H1 (cell line): ENCODE measurements at regions not wholly inside any gene's neighbourhood (a gene's known extent, or its start where the extent isn't known, plus 50 kb on each side); places are given as distances from the start of the nearest gene placed in this dataset.

Experiments used
- CTCF ChIA-PET: fragments of 300-600 bp; sonication (Branson Sonifier 250); formaldehyde crosslinking; loops from one replicate; lab custom pipeline; 2021; ENCODE audit not compliant: partially characterized antibody; lab: Charles Lee
- POLR2A ChIA-PET: fragments of 300-600 bp; sonication (Branson Sonifier 250); formaldehyde crosslinking; loops from one replicate; lab custom pipeline; 2021; ENCODE audit warnings: inconsistent platforms; ENCODE audit not compliant: partially characterized antibody; lab: Charles Lee
- DNase-seq, 2 experiments: peaks; one replicate each; pipeline versions ENCODE4 v3.0.0 to v3.0.0-alpha.2; 2010 to 2022; ENCODE audit warnings: low spot score in 2 of 2, low read depth in 1 of 2, mixed read lengths in 1 of 2
- FAIRE-seq: peaks from 2 replicates; lab custom pipeline; 2011; peaks lifted over from hg19 to GRCh38; lab: Jason Lieb, UNC
- H2AFZ ChIP-seq: 2 replicates; pipeline ENCODE4 v1.8.1; 2012; ENCODE audit warnings: low read length, inconsistent platforms
- H2AK5ac ChIP-seq: 2 replicates; pipeline ENCODE4 v1.6.1; 2013; ENCODE audit warnings: low read depth, low read length
- H2BK120ac ChIP-seq: replicated peaks from 2 replicates; pipeline ENCODE3; 2013; ENCODE audit warnings: low read depth, low read length, inconsistent platforms
- H2BK12ac ChIP-seq: 2 replicates; pipeline ENCODE4 v1.6.1; 2013; ENCODE audit warnings: low read depth, low read length
- H2BK15ac ChIP-seq: 2 replicates; pipeline ENCODE4 v1.6.1; 2013; ENCODE audit warnings: low read length
- H2BK20ac ChIP-seq: 2 replicates; pipeline ENCODE4 v1.6.1; 2013; ENCODE audit warnings: low read length
- H2BK5ac ChIP-seq: 2 replicates; pipeline ENCODE4 v1.6.1; 2013; ENCODE audit warnings: low read depth, low read length
- H3K14ac ChIP-seq: 2 replicates; pipeline ENCODE4 v1.6.1; 2013; ENCODE audit warnings: inconsistent platforms; ENCODE audit not compliant: insufficient read length
- H3K18ac ChIP-seq: 2 replicates; pipeline ENCODE4 v1.6.1; 2013; ENCODE audit warnings: low read length; ENCODE audit errors: extremely low read depth
- H3K23ac ChIP-seq: 2 replicates; pipeline ENCODE4 v1.6.1; 2013; ENCODE audit warnings: inconsistent platforms; ENCODE audit not compliant: insufficient read length
- H3K23me2 ChIP-seq: 2 replicates; pipeline ENCODE4 v1.6.1; 2013; ENCODE audit warnings: low read depth, low read length
- H3K27ac ChIP-seq: 2 replicates; pipeline ENCODE4 v1.6.1; 2011; ENCODE audit warnings: low read depth, low read length, inconsistent platforms
- H3K27me3 ChIP-seq, 4 experiments: replicated peaks in 1 of 4; 1 replicate in 1 of 4; 2 replicates in 3 of 4; pipeline versions ENCODE4 v1.6.1 to v1.8.1; 2011 to 2013; ENCODE audit warnings: low read length in 3 of 4, mild to moderate bottlenecking in 3 of 4, inconsistent platforms in 2 of 4, mixed read lengths in 2 of 4, moderate library complexity in 1 of 4; ENCODE audit not compliant: control insufficient read depth in 3 of 4, insufficient read depth in 3 of 4; ENCODE audit errors: extremely low read depth in 1 of 4
- H3K36me3 ChIP-seq, 4 experiments: 2 replicates each; pipeline versions ENCODE4 v1.6.1 to v1.8.1; 2011 to 2013; ENCODE audit warnings: mild to moderate bottlenecking in 4 of 4, low read length in 3 of 4, moderate library complexity in 2 of 4, control low read depth in 1 of 4, inconsistent platforms in 1 of 4; ENCODE audit not compliant: insufficient read depth in 4 of 4, control insufficient read depth in 2 of 4
- H3K4ac ChIP-seq: replicated peaks from 2 replicates; pipeline ENCODE3; 2013; ENCODE audit warnings: low read length, low read depth, mixed read lengths, inconsistent platforms; ENCODE audit not compliant: insufficient read length
- H3K4me1 ChIP-seq, 4 experiments: replicated peaks in 1 of 4; 1 replicate in 1 of 4; 2 replicates in 3 of 4; pipeline versions ENCODE4 v1.6.1 to v1.8.1; 2011 to 2013; ENCODE audit warnings: low read length in 3 of 4, inconsistent platforms in 2 of 4, mixed read lengths in 1 of 4; ENCODE audit not compliant: insufficient read depth in 4 of 4, control insufficient read depth in 3 of 4
- H3K4me2 ChIP-seq, 2 experiments: 2 replicates each; pipeline versions ENCODE4 v1.6.1 to v1.8.1; 2011 to 2013; ENCODE audit warnings: low read depth in 2 of 2, low read length in 2 of 2, control low read depth in 1 of 2, inconsistent platforms in 1 of 2, mild to moderate bottlenecking in 1 of 2; ENCODE audit not compliant: insufficient read depth in 1 of 2
- H3K4me3 ChIP-seq, 4 experiments: fragments of 200-600, 300-600 bp in 1 of 4; sonication (generic), shearing (Covaris generic), sonication (Bioruptor Twin) in 1 of 4; 2 replicates each; pipeline versions ENCODE4 v1.5.1 to v1.8.1; 2011 to 2016; ENCODE audit warnings: low read length in 4 of 4, low read depth in 3 of 4, control low read depth in 2 of 4, inconsistent platforms in 2 of 4, mild to moderate bottlenecking in 2 of 4, mixed read lengths in 1 of 4, moderate library complexity in 1 of 4; ENCODE audit not compliant: insufficient read depth in 2 of 4; ENCODE audit errors: extremely low read depth in 1 of 4
- H3K56ac ChIP-seq: replicated peaks from 2 replicates; pipeline ENCODE3; 2013; ENCODE audit warnings: low read depth, mild to moderate bottlenecking, mixed read lengths, low read length, inconsistent platforms; ENCODE audit not compliant: insufficient read length
- H3K79me1 ChIP-seq: 2 replicates; pipeline ENCODE4 v1.6.1; 2013; ENCODE audit warnings: low read depth, low read length, control low read depth
- H3K79me2 ChIP-seq, 2 experiments: 2 replicates each; pipeline versions ENCODE4 v1.6.1 to v1.8.1; 2012 to 2013; ENCODE audit warnings: low read length in 2 of 2, mild to moderate bottlenecking in 2 of 2, inconsistent platforms in 1 of 2; ENCODE audit not compliant: insufficient read depth in 2 of 2, control insufficient read depth in 1 of 2
- H3K9ac ChIP-seq, 4 experiments: replicated peaks in 1 of 4; 1 replicate in 1 of 4; 2 replicates in 3 of 4; pipeline versions ENCODE4 v1.6.1 to v1.8.1; 2011 to 2013; ENCODE audit warnings: low read depth in 3 of 4, low read length in 3 of 4, control low read depth in 2 of 4, mild to moderate bottlenecking in 2 of 4, moderate library complexity in 2 of 4, inconsistent platforms in 1 of 4; ENCODE audit errors: extremely low read depth in 1 of 4
- H3K9me3 ChIP-seq, 2 experiments: 2 replicates each; pipeline versions ENCODE4 v1.6.1 to v1.8.1; 2012 to 2013; ENCODE audit warnings: mild to moderate bottlenecking in 2 of 2, moderate library complexity in 2 of 2, control low read depth in 1 of 2, inconsistent platforms in 1 of 2, low read depth in 1 of 2, low read length in 1 of 2, mixed read lengths in 1 of 2; ENCODE audit not compliant: insufficient read depth in 2 of 2
- H4K20me1 ChIP-seq, 2 experiments: replicated peaks in 1 of 2; 2 replicates each; pipeline versions ENCODE3 to v1.8.1; 2011 to 2013; ENCODE audit warnings: inconsistent platforms in 2 of 2, low read length in 2 of 2, mild to moderate bottlenecking in 1 of 2; ENCODE audit not compliant: insufficient read depth in 2 of 2, control insufficient read depth in 1 of 2
- H4K5ac ChIP-seq: 2 replicates; pipeline ENCODE4 v1.6.1; 2013; ENCODE audit warnings: low read length, low read depth, mixed read lengths, inconsistent platforms; ENCODE audit not compliant: insufficient read length
- H4K8ac ChIP-seq: 2 replicates; pipeline ENCODE4 v1.8.0; 2013; ENCODE audit warnings: mild to moderate bottlenecking, moderate library complexity, low read length, inconsistent platforms; ENCODE audit not compliant: insufficient read depth; ENCODE audit errors: extremely low read depth
- H4K91ac ChIP-seq: replicated peaks from 2 replicates; pipeline ENCODE3; 2013; ENCODE audit warnings: low read length, mixed read lengths, inconsistent platforms; ENCODE audit not compliant: insufficient read length
- BCL11A ChIP-seq, 2 experiments: IDR thresholded peaks; one replicate each; pipeline ENCODE4 v1.6.1; 2011; ENCODE audit warnings: low read depth in 2 of 2, low read length in 2 of 2, mild to moderate bottlenecking in 2 of 2
- CBX5 ChIP-seq: fragments of 300-800, 300-1000 bp; sonication (generic); IDR thresholded peaks from 2 replicates; pipeline ENCODE4 v1.7.1; 2016; ENCODE audit warnings: antibody characterized with exemption, low read length, low read depth
- CHD2 ChIP-seq: IDR thresholded peaks from 2 replicates; pipeline ENCODE4 v1.6.1; 2012; ENCODE audit warnings: low read length, improper control_type of control experiment
- EZH2 ChIP-seq: fragments of 200-600 bp; sonication (generic); IDR thresholded peaks from 2 replicates; pipeline ENCODE4 v1.7.1; 2012; ENCODE audit warnings: low read depth, mild to moderate bottlenecking, moderate library complexity, low read length, inconsistent platforms; ENCODE audit not compliant: severe bottlenecking
- KDM4A ChIP-seq: IDR thresholded peaks from one replicate; pipeline ENCODE4 v1.7.1; 2012; ENCODE audit warnings: low read depth, mild to moderate bottlenecking, moderate library complexity, low read length, inconsistent platforms; ENCODE audit not compliant: severe bottlenecking
- KDM5A ChIP-seq: fragments of 200-600 bp; IDR thresholded peaks from 2 replicates; pipeline ENCODE4 v1.7.1; 2012; ENCODE audit warnings: mild to moderate bottlenecking, low read length, inconsistent platforms, mixed read lengths
- RAD21 ChIP-seq, 2 experiments: IDR thresholded peaks in 1 of 2; conservative IDR thresholded peaks in 1 of 2; 2 replicates each; pipeline ENCODE4 v1.6.1; 2011; ENCODE audit warnings: low read depth in 2 of 2, low read length in 2 of 2, improper control_type of control experiment in 1 of 2, inconsistent platforms in 1 of 2, mild to moderate bottlenecking in 1 of 2, moderate library complexity in 1 of 2
- WGBS, 2 experiments: shearing (Covaris generic) in 1 of 2; methylation state at CpG; one replicate each; pipeline versions ENCODE4 v1.1.6 to v1.1.7; 2013 to 2015; ENCODE audit warnings: low lambda C conversion rate in 2 of 2, mixed read lengths in 2 of 2, inconsistent platforms in 1 of 2, low coverage in 1 of 2, missing lambda C conversion rate in 1 of 2; ENCODE audit not compliant: insufficient replicate concordance in 2 of 2, insufficient coverage in 1 of 2, insufficient read length in 1 of 2; ENCODE audit errors: extremely low coverage in 1 of 2, missing lambda C conversion rate in 1 of 2; 5-methylcytosine and 5-hydroxymethylcytosine counted together
- TF ChIP-seq, protein P1 (sequence below): IDR thresholded peaks from 2 replicates; pipeline ENCODE4 v1.6.1; 2012; ENCODE audit warnings: inconsistent platforms

DNA sequence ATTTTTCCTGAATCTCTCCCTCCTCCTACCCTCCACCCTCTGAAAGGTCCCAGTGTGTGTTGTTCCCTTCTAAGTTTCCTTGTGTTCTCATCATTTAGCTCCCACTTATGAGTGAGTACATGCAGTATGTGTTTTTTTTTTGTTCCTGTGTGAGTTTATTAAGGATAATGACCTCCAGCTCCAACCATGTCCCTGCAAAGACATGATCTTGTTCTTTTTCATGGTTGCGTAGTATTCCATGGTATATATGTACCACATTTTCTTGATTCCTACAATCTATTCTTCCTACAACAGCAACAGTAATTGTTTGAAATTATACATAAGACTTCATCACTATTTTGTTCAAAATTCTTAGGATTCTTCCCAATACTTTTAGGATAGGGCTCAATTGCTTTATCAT, 1117.8 kb downstream of the GATA3 start:
- FAIRE-seq = no peak

More for the DNA sequence above, 1117.8 kb downstream of the GATA3 start:
- H2BK5ac ChIP-seq = no peak overlapping the region
- no peak overlapping the region for H3K4me3 ChIP-seq
- no peak overlapping the region for H2BK120ac ChIP-seq
- H3K18ac ChIP-seq = no peak overlapping the region
- H3K27ac ChIP-seq = no peak overlapping the region
- H3K14ac ChIP-seq = no peak overlapping the region
- H3K4me2 ChIP-seq = no peak overlapping the region
- POLR2A ChIA-PET = no interaction called here
- no peak overlapping the region for H2AFZ ChIP-seq
- no peak overlapping the region for H2BK12ac ChIP-seq
- H4K20me1 ChIP-seq = no peaks in the 10 kb centered on the region
- no peak overlapping the region for H2BK20ac ChIP-seq
- CTCF ChIA-PET = no interaction called here
- no peak overlapping the region for H4K5ac ChIP-seq
- H3K4me1 ChIP-seq = no peaks in the 10 kb centered on the region
- H4K91ac ChIP-seq = no peak overlapping the region
- no peaks in the 10 kb centered on the region for H3K23me2 ChIP-seq
- no peak overlapping the region for H3K9ac ChIP-seq
- TF ChIP-seq RAD21 (IDR thresholded peaks at IDR 0.05 in 1 of 2, conservative IDR thresholded peaks at IDR 0.05 in 1 of 2; ENCODE audit: low read depth in 2 of 2, low read length in 2 of 2) (no peak), CBX5 (no peak), KDM5A (no peak), KDM4A (no peak), EZH2 (no peak), BCL11A (IDR thresholded peaks at IDR 0.05; ENCODE audit: low read depth in 2 of 2, low read length in 2 of 2) (no peak), CHD2 (no peak)
- TF ChIP-seq, protein P1, sequence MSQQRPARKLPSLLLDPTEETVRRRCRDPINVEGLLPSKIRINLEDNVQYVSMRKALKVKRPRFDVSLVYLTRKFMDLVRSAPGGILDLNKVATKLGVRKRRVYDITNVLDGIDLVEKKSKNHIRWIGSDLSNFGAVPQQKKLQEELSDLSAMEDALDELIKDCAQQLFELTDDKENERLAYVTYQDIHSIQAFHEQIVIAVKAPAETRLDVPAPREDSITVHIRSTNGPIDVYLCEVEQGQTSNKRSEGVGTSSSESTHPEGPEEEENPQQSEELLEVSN = no peak
- 89% methylated on average over 1 of the region's 1 CpG; no CpG with 5 or more reads in 1 of the 2 experiments for WGBS, 2 experiments
- H4K8ac ChIP-seq = no peak overlapping the region
- H3K27me3 ChIP-seq = peaks cover 0 to 1% (median 0%) of the 10 kb centered on the region in 4 experiments; a peak in 1 of 7 replicates
- no peaks in the 10 kb centered on the region for H3K36me3 ChIP-seq
- no peak overlapping the region for H3K23ac ChIP-seq
- H3K79me2 ChIP-seq = no peaks in the 10 kb centered on the region
- H3K56ac ChIP-seq = no peak overlapping the region
- DNase-seq = no peak
- no peaks in the 10 kb centered on the region for H3K79me1 ChIP-seq
- H3K4ac ChIP-seq = no peak overlapping the region
- no peak overlapping the region for H2AK5ac ChIP-seq
- H2BK15ac ChIP-seq = no peak overlapping the region
- H3K9me3 ChIP-seq = no peaks in the 10 kb centered on the region
